Esophagus muscularis mucosa (tissue), 4 donors: ENCODE measurements at regions not wholly inside any gene's neighbourhood (a gene's known extent, or its start where the extent isn't known, plus 50 kb on each side); places are given as distances from the start of the nearest gene placed in this dataset.

Source experiments
- DNase-seq: peaks from one replicate; pipeline ENCODE4 v3.0.0-alpha.2; 2017; ENCODE audit errors: extremely low spot score
- H3K27ac ChIP-seq, 4 donors: fragments of 200-600 bp; sonication (generic); replicated peaks in 1 of 4; 1 replicate in 3 of 4; 2 replicates in 1 of 4; pipeline ENCODE4 v1.5.1; 2016 to 2019; ENCODE audit warnings: mild to moderate bottlenecking in 1 of 4
- H3K27me3 ChIP-seq, 4 donors: fragments of 200-600 bp; sonication (generic); one replicate each; pipeline versions ENCODE4 v1.5.1 to v1.6.0; 2016 to 2019
- H3K36me3 ChIP-seq, 4 donors: fragments of 200-600 bp; sonication (generic); one replicate each; pipeline ENCODE4 v1.5.1; 2016 to 2019
- H3K4me1 ChIP-seq, 4 donors: fragments of 200-600 bp; sonication (generic); one replicate each; pipeline ENCODE4 v1.5.1; 2016 to 2019
- H3K4me3 ChIP-seq, 4 donors: fragments of 200-600 bp; sonication (generic); 1 replicate in 2 of 4; 2 replicates in 2 of 4; pipeline ENCODE4 v1.5.1; 2016 to 2019; ENCODE audit warnings: mild to moderate bottlenecking in 4 of 4, moderate library complexity in 1 of 4
- H3K9me3 ChIP-seq, 4 donors: fragments of 200-600 bp; sonication (generic); 1 replicate in 3 of 4; 2 replicates in 1 of 4; pipeline ENCODE4 v1.5.1; 2016 to 2019
- EP300 ChIP-seq: sonication (generic); formaldehyde crosslinking; IDR thresholded peaks from one replicate; pipeline ENCODE4 v1.6.1; 2017; ENCODE audit warnings: antibody characterized with exemption
- POLR2A ChIP-seq: fragments of 450-650 bp; IDR thresholded peaks from one replicate; pipeline ENCODE4 v1.6.1; 2017; ENCODE audit warnings: antibody characterized with exemption, moderate library complexity, mild to moderate bottlenecking, low read depth
- POLR2AphosphoS5 ChIP-seq, 2 donors: sonication (generic); formaldehyde crosslinking; IDR thresholded peaks; one replicate each; pipeline ENCODE4 v1.6.1; 2017; ENCODE audit warnings: antibody characterized with exemption in 2 of 2
- WGBS: methylation state at CpG from one replicate; pipeline ENCODE4 v1.1.5; 2018; 5-methylcytosine and 5-hydroxymethylcytosine counted together
- intact Hi-C: fragments of 100-400 bp; cut with DNase I; formaldehyde crosslinking; loops from one replicate; pipeline ENCODE4 v1.15.1; 2023
- TF ChIP-seq, protein P1 (sequence below), 3 experiments: fragments of 200-600 bp in 2 of 3; fragments of 450-650 bp in 1 of 3; sonication (generic) in 2 of 3; IDR thresholded peaks; one replicate each; pipeline ENCODE4 v1.5.1; 2017 to 2019; ENCODE audit warnings: antibody characterized with exemption in 3 of 3, mild to moderate bottlenecking in 2 of 3, moderate library complexity in 1 of 3

DNA sequence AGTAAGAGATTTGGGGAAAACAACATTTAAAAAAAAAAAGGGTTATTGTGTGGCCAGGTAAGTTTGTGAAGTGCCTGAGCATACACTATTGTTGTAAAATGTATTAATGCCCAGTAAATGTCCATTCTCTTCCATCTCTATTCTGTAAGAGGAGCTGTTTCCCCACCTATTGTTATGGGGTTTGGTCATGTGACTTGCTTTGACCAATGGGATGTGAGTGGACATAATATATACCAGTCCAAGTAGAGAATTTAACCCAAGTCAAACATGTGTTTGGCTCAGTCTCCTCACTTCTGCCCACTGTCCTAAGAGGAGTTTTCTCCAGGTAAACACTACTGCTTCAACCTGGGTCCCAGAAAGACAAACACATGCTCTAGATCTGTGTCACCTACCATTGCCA, 377.1 kb downstream of the FOXA2 start:
- H3K9me3 ChIP-seq, result peaks cover 0 to 13% (median 2%) of the 10 kb centered on the region in 4 donors
- H3K4me1 ChIP-seq, result no peaks in the 10 kb centered on the region
- no peaks in the 10 kb centered on the region for H3K27me3 ChIP-seq
- intact Hi-C loops, result no loop called here
- H3K27ac ChIP-seq, result no peak overlapping the region
- no peaks in the 10 kb centered on the region for H3K36me3 ChIP-seq
- TF ChIP-seq POLR2AphosphoS5 (IDR thresholded peaks at IDR 0.05), result no peak
- TF ChIP-seq POLR2A, result no peak
- no peak for TF ChIP-seq EP300
- TF ChIP-seq, protein P1, sequence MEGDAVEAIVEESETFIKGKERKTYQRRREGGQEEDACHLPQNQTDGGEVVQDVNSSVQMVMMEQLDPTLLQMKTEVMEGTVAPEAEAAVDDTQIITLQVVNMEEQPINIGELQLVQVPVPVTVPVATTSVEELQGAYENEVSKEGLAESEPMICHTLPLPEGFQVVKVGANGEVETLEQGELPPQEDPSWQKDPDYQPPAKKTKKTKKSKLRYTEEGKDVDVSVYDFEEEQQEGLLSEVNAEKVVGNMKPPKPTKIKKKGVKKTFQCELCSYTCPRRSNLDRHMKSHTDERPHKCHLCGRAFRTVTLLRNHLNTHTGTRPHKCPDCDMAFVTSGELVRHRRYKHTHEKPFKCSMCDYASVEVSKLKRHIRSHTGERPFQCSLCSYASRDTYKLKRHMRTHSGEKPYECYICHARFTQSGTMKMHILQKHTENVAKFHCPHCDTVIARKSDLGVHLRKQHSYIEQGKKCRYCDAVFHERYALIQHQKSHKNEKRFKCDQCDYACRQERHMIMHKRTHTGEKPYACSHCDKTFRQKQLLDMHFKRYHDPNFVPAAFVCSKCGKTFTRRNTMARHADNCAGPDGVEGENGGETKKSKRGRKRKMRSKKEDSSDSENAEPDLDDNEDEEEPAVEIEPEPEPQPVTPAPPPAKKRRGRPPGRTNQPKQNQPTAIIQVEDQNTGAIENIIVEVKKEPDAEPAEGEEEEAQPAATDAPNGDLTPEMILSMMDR (IDR thresholded peaks at IDR 0.05), result no peak
- DNase-seq, result no peak
- H3K4me3 ChIP-seq, result no peak overlapping the region

DNA sequence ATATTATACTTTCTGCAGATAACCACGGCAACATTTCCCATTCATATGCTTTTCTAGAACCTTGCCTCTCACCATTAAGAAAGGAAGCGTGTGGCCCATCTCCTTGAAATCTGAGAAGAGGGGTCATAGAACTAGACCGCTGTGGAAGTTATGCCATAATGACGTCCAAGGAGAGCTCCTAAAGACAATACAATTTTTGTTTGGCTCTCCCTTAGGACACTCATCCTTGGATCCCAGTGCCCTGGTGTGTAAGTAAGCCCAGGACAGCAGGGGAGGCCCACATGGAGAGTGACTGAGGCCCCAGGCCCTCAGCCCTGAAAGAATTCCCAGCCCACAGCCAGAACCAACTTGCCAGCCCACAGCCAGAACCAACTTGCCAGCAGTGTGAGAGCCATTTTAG, 379.6 kb downstream of the FOXA2 start:
- H3K9me3 ChIP-seq, result peaks cover 0 to 13% (median 2%) of the 10 kb centered on the region in 4 donors
- no peak overlapping the region for H3K4me3 ChIP-seq
- no peak overlapping the region for H3K27ac ChIP-seq
- H3K4me1 ChIP-seq, result no peaks in the 10 kb centered on the region
- TF ChIP-seq, protein P1 (IDR thresholded peaks at IDR 0.05), result no peak
- TF ChIP-seq POLR2AphosphoS5 (IDR thresholded peaks at IDR 0.05) (no peak), POLR2A (no peak), EP300 (no peak)
- no peaks in the 10 kb centered on the region for H3K27me3 ChIP-seq
- intact Hi-C loops, result no loop called here
- WGBS, result 89% methylated on average over 4 of the region's 4 CpGs
- no peak for DNase-seq
- no peaks in the 10 kb centered on the region for H3K36me3 ChIP-seq

DNA sequence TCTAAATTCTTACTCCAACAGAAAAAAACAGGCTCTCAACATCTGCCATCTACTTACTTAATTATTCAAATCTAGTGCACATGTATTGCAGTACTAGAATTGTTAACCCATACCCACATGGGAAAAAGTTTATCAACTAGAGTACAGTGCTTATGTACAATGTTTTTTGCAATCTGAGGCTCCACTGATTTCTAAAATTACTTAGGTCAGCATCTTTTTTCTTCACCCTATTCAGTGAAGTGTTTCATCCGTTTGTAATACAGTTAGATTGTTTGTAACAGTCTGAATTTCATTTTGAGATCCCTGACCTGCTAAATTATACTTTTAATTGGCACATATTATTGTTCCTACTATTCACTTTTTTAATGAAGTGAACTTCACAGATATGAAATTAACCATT, 402.2 kb downstream of the FOXA2 start:
- no peak overlapping the region for H3K27ac ChIP-seq
- peaks cover 0 to 6% (median 0%) of the 10 kb centered on the region in 4 donors for H3K9me3 ChIP-seq
- no peaks in the 10 kb centered on the region for H3K36me3 ChIP-seq
- TF ChIP-seq, protein P1 (IDR thresholded peaks at IDR 0.05), result no peak
- no peak for TF ChIP-seq EP300
- TF ChIP-seq POLR2AphosphoS5 (IDR thresholded peaks at IDR 0.05), result no peak
- TF ChIP-seq POLR2A, result no peak
- no peaks in the 10 kb centered on the region for H3K4me1 ChIP-seq
- H3K27me3 ChIP-seq, result no peaks in the 10 kb centered on the region
- 50% methylated on average over 1 of the region's 1 CpG for WGBS
- intact Hi-C loops, result no loop called here
- H3K4me3 ChIP-seq, result no peak overlapping the region
- DNase-seq, result no peak

DNA sequence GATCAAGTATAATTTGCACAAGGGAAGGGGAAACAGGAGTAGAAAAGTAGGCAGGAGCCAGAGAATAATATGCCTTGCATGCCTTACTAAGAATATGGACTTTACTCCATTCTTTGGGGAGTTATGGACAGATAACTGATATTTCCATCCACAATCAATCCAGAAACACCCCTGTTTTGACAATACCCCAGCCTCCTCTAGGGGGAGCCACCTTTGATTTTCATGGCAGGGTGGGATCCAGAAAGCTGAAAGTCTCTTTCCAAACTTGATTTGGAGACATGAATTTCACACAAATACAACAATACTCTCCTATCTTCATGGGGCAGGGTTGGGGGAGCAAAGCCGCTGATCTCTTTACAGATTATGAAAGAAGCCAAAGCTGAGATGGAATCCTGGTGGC, 404.1 kb downstream of the FOXA2 start:
- TF ChIP-seq, protein P1 (IDR thresholded peaks at IDR 0.05), result no peak
- TF ChIP-seq POLR2A (no peak), EP300 (no peak), POLR2AphosphoS5 (IDR thresholded peaks at IDR 0.05) (no peak)
- 50% methylated on average over 1 of the region's 1 CpG for WGBS
- Histone ChIP-seq H3K4me1 (no peaks in the 10 kb centered on the region), H3K4me3 (no peak overlapping the region), H3K9me3 (peaks cover 0 to 12% (median 3%) of the 10 kb centered on the region in 4 donors), H3K27ac (no peak overlapping the region), H3K27me3 (no peaks in the 10 kb centered on the region), H3K36me3 (no peaks in the 10 kb centered on the region)
- intact Hi-C loops, result no loop called here
- no peak for DNase-seq

DNA sequence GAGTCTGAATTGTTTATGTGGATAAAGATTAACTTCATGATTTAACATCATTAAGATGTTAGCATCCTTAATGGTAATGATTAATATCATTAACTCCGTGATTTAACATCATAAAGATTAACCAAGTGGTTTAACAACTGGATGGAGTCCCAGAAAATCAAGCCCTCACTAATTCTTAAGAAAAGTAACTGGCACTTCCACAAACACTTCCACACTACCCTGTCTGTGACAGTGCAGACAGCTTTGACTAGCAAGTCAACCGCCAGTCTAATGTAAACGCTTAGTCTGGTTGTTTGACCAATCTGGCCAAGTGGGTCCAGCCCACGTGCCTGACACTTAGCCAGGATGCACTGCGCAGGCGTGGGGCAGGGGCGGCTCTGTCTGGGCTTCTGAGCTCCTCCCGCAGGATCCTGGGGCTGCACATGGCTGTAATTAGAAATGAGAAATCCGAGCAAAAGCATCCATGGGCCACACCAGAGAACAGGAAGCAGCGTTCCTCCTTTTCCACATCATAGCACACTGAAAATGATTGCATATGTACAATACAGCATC, 424.2 kb downstream of the FOXA2 start:
- TF ChIP-seq POLR2A (no peak), POLR2AphosphoS5 (IDR thresholded peaks at IDR 0.05) (no peak), EP300 (no peak)
- TF ChIP-seq, protein P1 (IDR thresholded peaks at IDR 0.05), result no peak
- H3K36me3 ChIP-seq, result no peaks in the 10 kb centered on the region
- intact Hi-C loops, result no loop called here
- no peaks in the 10 kb centered on the region for H3K9me3 ChIP-seq
- DNase-seq, result no peak
- H3K4me3 ChIP-seq, result no peak overlapping the region
- peaks cover 0 to 3% (median 0%) of the 10 kb centered on the region in 4 donors for H3K27me3 ChIP-seq
- no peak overlapping the region for H3K27ac ChIP-seq
- no peaks in the 10 kb centered on the region for H3K4me1 ChIP-seq
- 31% methylated on average over 10 of the region's 10 CpGs for WGBS
